Smooth muscle cell (in vitro differentiated cells): ENCODE measurements at regions not wholly inside any gene's neighbourhood (a gene's known extent, or its start where the extent isn't known, plus 50 kb on each side); places are given as distances from the start of the nearest gene placed in this dataset.

ENCODE experiments used
- DNase-seq: peaks from one replicate; lab custom pipeline; 2025; ENCODE audit not compliant: unreplicated experiment; lab: John Stamatoyannopoulos, UW
- H2AFZ ChIP-seq: fragments of 200-600 bp; sonication (generic); 2 replicates; pipeline ENCODE4 v1.6.0; 2016; ENCODE audit warnings: antibody characterized with exemption, low read depth, mild to moderate bottlenecking
- H3F3A ChIP-seq: fragments of 200-600 bp; sonication (generic); 2 replicates; pipeline ENCODE4 v1.6.0; 2017; ENCODE audit warnings: antibody characterized with exemption, low read depth
- H3K27ac ChIP-seq: fragments of 200-600 bp; sonication (generic); 2 replicates; pipeline ENCODE4 v1.5.1; 2016; ENCODE audit warnings: low read depth, mild to moderate bottlenecking
- H3K27me3 ChIP-seq: fragments of 200-600 bp; sonication (generic); 2 replicates; pipeline ENCODE4 v1.6.1; 2016; ENCODE audit warnings: low read depth, mild to moderate bottlenecking
- H3K36me3 ChIP-seq: fragments of 200-600 bp; sonication (generic); 2 replicates; pipeline ENCODE4 v1.5.1; 2016; ENCODE audit warnings: low read depth
- H3K4me1 ChIP-seq: fragments of 200-600 bp; sonication (generic); 2 replicates; pipeline ENCODE4 v1.5.1; 2016; ENCODE audit warnings: low read depth
- H3K4me2 ChIP-seq: fragments of 200-600 bp; sonication (generic); 2 replicates; pipeline ENCODE4 v1.6.0; 2016; ENCODE audit warnings: mild to moderate bottlenecking
- H3K4me3 ChIP-seq: fragments of 200-600 bp; sonication (generic); 2 replicates; pipeline ENCODE4 v1.5.1; 2016; ENCODE audit warnings: mild to moderate bottlenecking
- H3K79me2 ChIP-seq: fragments of 200-600 bp; sonication (generic); 2 replicates; pipeline ENCODE4 v1.6.0; 2016; ENCODE audit warnings: low read depth, mild to moderate bottlenecking
- H3K9ac ChIP-seq: fragments of 200-600 bp; sonication (generic); 2 replicates; pipeline ENCODE4 v1.6.0; 2016; ENCODE audit warnings: low read depth
- H3K9me3 ChIP-seq: fragments of 200-600 bp; sonication (generic); replicated peaks from 2 replicates; pipeline ENCODE4 v1.5.1; 2016; ENCODE audit warnings: low read depth
- H4K20me1 ChIP-seq: fragments of 200-600 bp; sonication (generic); 2 replicates; pipeline ENCODE4 v1.6.0; 2016; ENCODE audit warnings: low read depth
- CTCF ChIP-seq: fragments of 200-600 bp; sonication (generic); IDR thresholded peaks from 2 replicates; pipeline ENCODE4 v1.5.1; 2017; ENCODE audit warnings: borderline replicate concordance, mild to moderate bottlenecking, antibody characterized with exemption; ENCODE audit not compliant: insufficient read depth, poor library complexity, severe bottlenecking
- WGBS: methylation state at CpG from one replicate; pipeline ENCODE4 v1.1.7; 2016; ENCODE audit warnings: low lambda C conversion rate; 5-methylcytosine and 5-hydroxymethylcytosine counted together

GRCh38 chr12:127688906-127689428, 578.0 kb upstream of the TMEM132C start:
- DNase-seq: no peak
- no peak overlapping the region for H3K4me3 ChIP-seq
- peaks cover 17% of the 10 kb centered on the region for H3K27me3 ChIP-seq
- no peaks in the 10 kb centered on the region for H3K36me3 ChIP-seq
- no peak overlapping the region for H3K4me2 ChIP-seq
- H3K27ac ChIP-seq: no peak overlapping the region
- no peak overlapping the region for H2AFZ ChIP-seq
- no peak overlapping the region for H3K9ac ChIP-seq
- no peaks in the 10 kb centered on the region for H4K20me1 ChIP-seq
- no peaks in the 10 kb centered on the region for H3K79me2 ChIP-seq
- H3K9me3 ChIP-seq: no peaks in the 10 kb centered on the region
- H3F3A ChIP-seq: no peaks in the 10 kb centered on the region
- TF ChIP-seq CTCF: no peak
- no peaks in the 10 kb centered on the region for H3K4me1 ChIP-seq
- WGBS: 90% methylated on average over 5 of the region's 5 CpGs

GRCh38 chr12:127690161-127690560, 576.8 kb upstream of the TMEM132C start:
- no peak overlapping the region for H3K4me3 ChIP-seq
- no peak overlapping the region for H2AFZ ChIP-seq
- no peaks in the 10 kb centered on the region for H3K36me3 ChIP-seq
- no peaks in the 10 kb centered on the region for H3K9me3 ChIP-seq
- TF ChIP-seq CTCF: peak; percentile 47
- H3K4me2 ChIP-seq: no peak overlapping the region
- WGBS: 28% methylated on average over 5 of the region's 5 CpGs
- no peak overlapping the region for H3K9ac ChIP-seq
- no peak for DNase-seq
- H3K79me2 ChIP-seq: no peaks in the 10 kb centered on the region
- no peaks in the 10 kb centered on the region for H4K20me1 ChIP-seq
- no peaks in the 10 kb centered on the region for H3F3A ChIP-seq
- H3K4me1 ChIP-seq: no peaks in the 10 kb centered on the region
- H3K27ac ChIP-seq: no peak overlapping the region
- H3K27me3 ChIP-seq: peaks cover 24% of the 10 kb centered on the region

- no peak overlapping the region for H2AFZ ChIP-seq
- H3K4me3 ChIP-seq: no peak overlapping the region
- no peaks in the 10 kb centered on the region for H4K20me1 ChIP-seq
- no peak for TF ChIP-seq CTCF
- no peaks in the 10 kb centered on the region for H3F3A ChIP-seq
- H3K9me3 ChIP-seq: no peaks in the 10 kb centered on the region
- peaks cover 30% of the 10 kb centered on the region for H3K27me3 ChIP-seq
- no peaks in the 10 kb centered on the region for H3K36me3 ChIP-seq
- no peak overlapping the region for H3K4me2 ChIP-seq
- no peaks in the 10 kb centered on the region for H3K79me2 ChIP-seq
- H3K4me1 ChIP-seq: no peaks in the 10 kb centered on the region
- H3K27ac ChIP-seq: no peak overlapping the region
- H3K9ac ChIP-seq: no peak overlapping the region
- DNase-seq: no peak
Observed at GRCh38 chr12:127696963-127697362, 570.0 kb upstream of the TMEM132C start.

GRCh38 chr12:127703026-127703425, 563.9 kb upstream of the TMEM132C start:
- H3K27me3 ChIP-seq: peaks cover 23% of the 10 kb centered on the region
- H3K9ac ChIP-seq: no peak overlapping the region
- 84% methylated on average over 6 of the region's 6 CpGs for WGBS
- no peaks in the 10 kb centered on the region for H3F3A ChIP-seq
- H2AFZ ChIP-seq: no peak overlapping the region
- H3K4me1 ChIP-seq: no peaks in the 10 kb centered on the region
- no peaks in the 10 kb centered on the region for H3K9me3 ChIP-seq
- no peak overlapping the region for H3K27ac ChIP-seq
- H3K36me3 ChIP-seq: no peaks in the 10 kb centered on the region
- TF ChIP-seq CTCF: no peak
- DNase-seq: no peak
- H4K20me1 ChIP-seq: no peaks in the 10 kb centered on the region
- no peaks in the 10 kb centered on the region for H3K79me2 ChIP-seq
- no peak overlapping the region for H3K4me3 ChIP-seq
- H3K4me2 ChIP-seq: no peak overlapping the region
